NCI-H2171 treated with DMSO at 0.1 percent for 48 hours (cell line): ENCODE measurements at regions not wholly inside any gene's neighbourhood (a gene's known extent, or its start where the extent isn't known, plus 50 kb on each side); places are given as distances from the start of the nearest gene placed in this dataset.
A peak's percentile ranks its signal among the peaks of the same experiment; 100 is the strongest.

Experiments
- DNase-seq: peaks from one replicate; lab custom pipeline; 2025; lab: John Stamatoyannopoulos, UW

DNA sequence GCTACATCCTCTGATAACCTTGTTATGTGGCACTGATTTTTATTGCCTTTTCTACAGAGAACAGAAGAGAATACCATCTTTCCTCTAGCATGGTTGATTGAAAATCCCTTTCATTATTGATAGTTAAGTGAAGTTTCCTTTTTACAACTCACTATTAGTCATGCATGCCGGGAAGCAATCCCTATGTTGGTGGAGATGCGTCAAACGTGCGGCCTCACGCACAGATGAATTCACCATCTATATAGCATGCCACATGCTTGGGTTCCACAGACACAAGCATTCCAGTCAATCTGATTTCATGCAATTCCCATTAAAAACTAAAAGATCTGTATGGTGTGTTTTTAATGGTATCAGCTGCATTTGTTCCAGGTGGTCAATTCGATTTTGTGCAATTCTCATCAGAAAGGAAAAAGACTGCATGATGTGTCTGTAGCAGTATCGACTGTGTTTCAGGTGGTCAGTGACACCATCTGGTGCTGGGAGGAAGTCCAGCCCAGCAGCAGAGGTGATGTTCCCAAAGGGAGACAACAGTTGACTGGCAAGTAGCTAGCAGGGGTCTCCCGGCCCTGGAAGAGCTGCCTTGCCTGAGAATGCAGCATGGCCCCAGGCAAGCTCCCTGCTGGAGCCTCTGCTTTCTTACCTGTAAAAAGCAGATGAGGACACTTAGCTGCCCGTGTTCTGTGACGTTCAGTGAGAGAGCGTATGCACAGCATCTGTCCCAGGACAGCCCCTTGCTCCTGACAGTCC is 151.3 kb upstream of the NCK2 start:
- no peak for DNase-seq

- no peak for DNase-seq
Observed at GRCh38 chr2:105592288-105592687, 152.4 kb upstream of the NCK2 start.

DNA sequence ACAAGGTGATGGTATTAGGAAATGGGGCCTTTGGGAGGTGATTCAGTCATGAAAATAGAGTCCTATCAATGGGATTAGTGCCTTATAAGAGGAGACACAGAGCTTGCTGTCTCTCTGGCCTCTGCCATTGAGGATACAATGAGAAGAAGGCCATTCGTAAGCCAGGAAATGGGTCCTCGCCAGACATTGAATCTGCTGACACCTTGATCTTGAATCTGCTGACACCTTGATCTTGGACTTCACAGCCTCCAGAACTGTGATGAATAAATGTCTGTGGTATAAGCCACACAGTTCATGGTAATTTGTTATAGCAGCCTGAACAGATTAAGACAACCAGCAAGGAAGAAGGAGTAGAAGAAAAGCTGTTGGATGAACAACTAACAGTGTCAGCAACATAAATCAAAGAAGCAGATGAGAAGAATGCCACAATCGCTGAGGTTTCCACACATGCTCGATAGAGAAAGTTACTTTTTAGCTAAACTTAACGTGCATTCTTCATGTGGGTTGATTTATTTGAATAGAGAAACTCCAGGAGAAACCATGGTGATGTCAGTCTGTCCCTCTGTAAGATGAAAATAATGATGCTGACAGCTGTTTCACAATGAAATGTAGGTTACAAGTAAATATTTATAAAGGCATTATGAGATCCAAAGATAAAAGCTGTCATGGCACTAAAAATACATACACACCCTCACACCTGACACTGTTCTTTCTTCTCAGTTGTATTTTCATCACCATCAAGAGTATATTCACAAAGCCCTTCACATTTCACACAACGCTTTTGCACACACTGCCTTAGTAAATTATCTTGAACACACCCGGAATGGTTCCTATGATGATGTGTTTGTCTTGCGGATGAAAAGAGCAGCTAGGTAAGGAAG is 153.7 kb upstream of the NCK2 start:
- DNase-seq = no peak

DNA sequence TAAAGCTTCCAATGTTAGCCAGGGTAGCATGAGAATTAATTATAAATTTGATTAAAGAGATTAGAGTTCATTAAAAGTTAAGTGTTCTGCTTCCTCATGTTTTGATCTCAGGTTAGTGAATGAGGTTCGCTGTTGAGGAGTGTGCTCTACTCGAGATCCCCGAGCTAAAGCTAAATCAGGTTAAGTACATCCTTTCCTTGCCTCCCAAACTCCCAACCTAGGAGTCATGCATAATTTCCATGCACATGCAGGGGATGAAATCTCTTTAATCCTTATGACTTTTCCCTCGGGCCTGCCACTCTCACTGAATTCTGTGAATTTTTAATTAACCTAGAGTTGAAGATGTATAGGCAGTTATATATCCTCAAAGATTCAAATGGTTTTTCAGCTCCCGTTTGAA is 156.1 kb upstream of the NCK2 start:
- no peak for DNase-seq

DNA sequence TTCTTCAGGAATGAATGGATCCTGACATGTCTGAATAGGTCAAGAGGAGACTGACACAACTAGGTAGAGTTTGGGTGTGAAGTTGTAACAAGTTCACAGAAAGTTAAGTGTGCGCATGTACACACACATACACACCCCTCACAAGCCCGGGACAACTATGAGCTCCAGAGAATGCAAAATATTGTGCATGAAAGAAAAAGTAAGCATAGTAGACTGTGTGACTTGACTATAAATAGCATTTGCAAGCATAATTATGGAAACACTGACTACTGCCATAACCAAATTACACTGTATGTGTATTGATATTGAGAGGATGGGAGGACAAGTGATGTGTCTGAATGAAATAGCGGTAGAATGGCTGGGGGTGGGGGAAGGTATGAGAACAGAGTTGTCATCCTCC is 157.1 kb upstream of the NCK2 start:
- no peak for DNase-seq

- no peak for DNase-seq
Observed at GRCh38 chr2:105584435-105585010, 160.2 kb upstream of the NCK2 start.

DNA sequence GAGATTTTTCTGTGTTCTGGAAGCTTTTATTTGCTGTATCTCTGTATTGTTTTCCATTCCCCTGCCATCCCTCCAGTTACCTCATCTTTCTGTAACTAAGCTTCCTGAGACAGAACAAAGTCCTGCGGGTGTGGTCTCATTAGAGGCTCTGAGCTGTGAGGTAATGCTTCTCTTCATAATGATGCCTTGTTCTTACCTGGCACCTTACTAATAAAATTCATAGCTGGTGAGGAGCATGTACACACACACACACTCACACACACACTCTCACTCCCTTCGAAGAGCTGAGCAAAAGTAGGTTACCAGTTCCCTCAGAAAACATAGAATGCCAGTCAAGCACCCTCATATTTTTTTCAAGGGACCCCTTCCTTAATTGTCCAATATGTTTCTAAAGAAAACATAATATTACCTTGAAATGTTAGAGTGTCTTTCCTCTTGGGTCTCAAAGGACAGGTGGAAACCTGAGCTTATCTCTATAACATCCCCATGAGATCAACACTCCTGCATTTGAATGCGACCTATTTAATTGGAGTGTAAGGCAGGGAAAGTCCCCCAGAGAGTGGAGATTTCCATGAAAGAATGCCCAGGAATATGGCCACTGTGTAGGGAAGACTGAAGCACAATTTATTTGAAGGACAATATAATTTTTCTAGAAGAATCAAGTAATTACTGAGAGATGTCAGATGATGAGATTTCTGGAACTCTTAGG is 161.6 kb upstream of the NCK2 start:
- DNase-seq = peak; percentile 9

- DNase-seq = no peak
Observed at GRCh38 chr2:105581555-105581944, 163.2 kb upstream of the NCK2 start.

- DNase-seq = no peak
Observed at GRCh38 chr2:105580870-105581554, 163.7 kb upstream of the NCK2 start.

DNA sequence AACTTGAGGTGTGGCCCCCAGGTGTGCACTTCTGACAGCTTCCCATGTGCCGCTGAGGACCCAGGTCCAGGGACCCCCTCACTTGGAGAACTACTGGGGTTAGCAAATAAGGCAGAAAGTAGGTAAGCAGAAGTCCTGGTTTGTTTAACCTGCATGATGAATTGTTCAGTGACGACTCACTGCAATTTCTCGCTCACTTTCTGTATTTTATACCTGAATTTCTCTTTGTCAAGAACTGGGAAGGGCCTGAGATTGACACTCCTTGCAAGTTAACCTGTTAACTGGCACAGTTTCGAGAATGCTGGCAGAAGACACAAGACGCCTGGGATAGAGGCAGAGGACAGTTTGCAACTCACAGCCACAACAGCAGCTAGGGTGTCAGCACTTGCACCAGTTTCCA is 164.5 kb upstream of the NCK2 start:
- DNase-seq = no peak

- no peak for DNase-seq
Observed at GRCh38 chr2:105578166-105578565, 166.5 kb upstream of the NCK2 start.

DNA sequence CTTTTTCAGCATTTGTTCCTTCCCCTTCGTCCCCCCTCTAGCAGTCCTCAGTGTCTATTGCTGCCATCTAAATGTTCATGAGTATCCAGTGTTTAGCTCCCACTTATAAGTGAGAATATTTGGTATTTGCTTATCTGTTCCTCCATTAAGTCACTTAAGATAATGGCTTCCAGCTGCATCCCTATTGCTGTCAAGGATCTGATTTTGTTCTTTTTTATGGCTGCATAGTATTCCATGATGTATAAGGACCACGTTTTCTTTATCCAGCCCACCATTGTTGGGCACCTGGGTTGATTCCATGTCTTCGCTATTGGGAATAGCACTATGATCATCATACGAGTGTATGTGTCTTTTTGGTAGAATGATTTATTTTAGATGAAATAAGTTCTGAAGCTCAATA is 166.9 kb upstream of the NCK2 start:
- no peak for DNase-seq

DNA sequence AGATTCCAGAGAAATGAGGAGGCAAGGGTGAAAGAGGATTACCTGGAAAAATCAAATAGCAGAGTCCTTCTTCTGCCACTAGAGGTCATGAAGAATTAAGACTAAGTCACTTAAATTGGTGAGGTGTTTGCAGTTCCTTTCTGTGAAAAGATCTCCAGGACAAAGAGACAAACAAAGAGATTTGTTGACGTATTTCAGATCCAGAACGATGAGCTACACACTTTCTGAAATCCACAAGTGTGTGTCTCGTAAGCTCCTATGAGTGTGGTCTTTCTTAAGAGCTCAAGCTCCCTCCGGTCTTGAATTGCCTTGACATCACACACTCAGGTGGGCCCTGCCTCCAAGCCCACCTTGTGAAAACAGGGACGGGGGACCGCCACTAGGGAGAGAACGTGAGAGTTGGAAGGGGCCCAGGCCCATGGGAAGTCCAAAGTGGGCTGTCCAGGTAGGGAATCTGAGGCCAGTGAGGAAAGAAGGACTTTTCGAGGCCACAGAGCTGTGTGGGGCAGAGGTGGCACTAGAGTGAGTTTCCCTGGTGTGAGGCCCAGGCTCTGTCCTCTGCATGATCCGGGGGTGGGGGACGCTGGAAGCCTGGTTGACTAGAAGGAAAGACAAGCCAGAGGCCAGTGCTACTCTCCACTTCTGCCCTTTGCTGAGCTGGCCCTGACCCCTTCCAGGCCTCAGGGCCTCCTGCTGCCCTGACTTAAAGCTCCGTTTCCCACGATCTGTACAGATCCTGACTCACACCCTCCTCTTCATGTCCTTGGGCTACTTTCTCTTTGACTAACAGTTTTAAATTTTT is 168.1 kb upstream of the NCK2 start:
- DNase-seq = peak; percentile 68

DNA sequence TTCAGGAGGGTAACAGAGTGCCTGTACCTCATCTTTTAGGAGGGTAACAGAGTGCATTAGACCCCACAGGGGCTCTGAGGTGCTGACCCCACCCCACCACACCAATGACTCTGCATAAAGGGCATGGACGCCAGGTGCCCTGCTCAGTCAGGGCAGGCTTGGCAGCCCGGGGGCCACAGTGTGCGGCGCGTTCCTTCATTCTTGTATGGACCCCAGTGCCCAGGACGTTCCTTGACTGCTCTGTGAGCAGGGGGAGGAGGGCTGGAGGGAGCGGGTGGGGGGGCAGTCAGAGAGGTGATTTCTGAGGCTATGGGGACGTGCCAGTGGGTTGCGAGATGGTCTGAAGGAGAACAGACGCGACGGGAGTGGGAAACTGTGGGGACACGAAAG is 168.7 kb upstream of the NCK2 start:
- DNase-seq = no peak

DNA sequence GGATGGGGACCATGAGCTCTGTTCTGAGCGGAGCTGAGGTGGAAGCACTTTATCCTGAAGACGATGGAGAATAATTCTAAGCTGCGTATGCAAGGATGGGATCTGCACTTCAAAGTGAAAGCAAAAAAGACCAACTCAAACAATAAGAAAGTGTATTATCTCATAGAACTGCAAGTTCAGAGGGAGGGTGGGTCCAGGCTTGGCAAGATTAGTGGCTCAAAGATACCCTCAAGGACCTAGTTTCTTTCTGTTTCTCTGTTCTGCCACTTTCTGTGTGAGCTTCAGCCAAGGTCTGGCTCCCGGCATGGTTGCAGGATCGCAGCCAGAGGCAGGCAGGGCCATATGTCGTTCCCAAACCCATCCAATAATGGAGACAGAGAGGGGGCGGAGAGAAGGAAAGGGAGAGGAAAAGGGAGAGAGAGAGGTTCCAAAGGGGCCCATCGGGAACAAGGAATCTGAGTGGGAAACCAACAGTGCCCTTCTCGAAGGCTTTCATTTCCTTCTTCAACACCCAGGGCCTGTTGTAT is 169.2 kb upstream of the NCK2 start:
- peak; percentile 12 for DNase-seq

DNA sequence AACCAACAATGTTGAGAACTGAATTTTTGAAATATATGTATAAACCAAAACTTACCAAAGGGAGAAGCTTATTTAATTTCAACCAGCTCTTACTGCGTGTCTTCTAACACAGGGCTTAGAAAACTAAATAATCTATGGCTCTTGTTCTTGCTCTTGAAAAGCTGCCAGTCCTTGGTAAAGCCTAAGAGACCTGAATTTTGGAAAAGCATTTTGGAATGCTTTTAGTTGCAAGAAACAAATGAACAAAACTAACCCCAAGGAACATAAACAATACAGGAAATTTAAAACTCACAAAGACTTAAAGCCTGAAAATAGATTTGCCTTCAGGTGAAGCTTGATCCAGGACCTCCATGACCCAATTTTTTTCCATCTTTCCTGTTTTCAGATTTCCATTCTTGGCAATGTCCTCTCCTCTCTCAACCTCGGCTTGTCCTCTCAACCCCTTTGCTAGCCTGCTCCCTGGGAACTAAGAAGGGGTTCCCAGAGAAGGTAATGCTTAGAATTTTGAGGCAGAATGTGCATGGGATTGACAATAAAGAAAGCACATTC is 169.8 kb upstream of the NCK2 start:
- no peak for DNase-seq

DNA sequence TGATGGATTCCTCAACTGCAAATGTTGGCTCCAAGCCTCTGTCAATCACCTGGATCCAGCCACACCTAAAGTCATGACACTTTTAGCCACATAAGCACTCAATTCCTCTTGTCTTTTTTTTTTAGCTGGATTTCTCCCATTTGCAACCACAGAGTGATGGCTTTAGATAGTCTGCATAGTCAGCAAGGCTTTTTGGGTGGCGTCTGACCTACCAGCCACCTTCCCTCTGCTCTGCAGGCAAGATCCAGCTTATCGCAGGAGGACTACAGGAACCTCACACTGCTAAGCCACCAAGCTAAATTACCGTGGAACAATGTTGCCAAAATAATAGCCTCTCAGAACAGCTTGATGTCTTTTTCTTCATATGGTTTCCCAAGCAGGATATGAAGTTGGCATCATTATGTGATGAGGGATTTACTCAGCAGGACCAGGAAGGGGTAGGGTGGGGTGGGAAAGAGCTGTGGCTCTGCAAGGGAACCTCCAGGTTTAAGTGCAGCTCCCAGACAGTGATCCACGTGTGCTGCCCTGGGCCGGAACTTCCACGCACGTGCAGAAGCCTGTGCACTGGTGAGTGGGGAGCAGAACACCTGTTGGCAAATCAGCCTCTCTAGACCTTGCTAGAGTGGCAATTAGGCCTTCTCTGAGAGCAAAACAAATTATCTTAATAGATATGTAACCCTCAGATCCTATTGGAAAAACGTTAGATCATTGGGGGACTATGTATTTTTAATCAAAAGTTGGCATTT is 170.6 kb upstream of the NCK2 start:
- no peak for DNase-seq

GRCh38 chr2:105573490-105573889 is 171.2 kb upstream of the NCK2 start:
- DNase-seq = no peak

GRCh38 chr2:105571445-105571987 is 172.7 kb upstream of the FHL2 start:
- no peak for DNase-seq
